ENCODE measurements at regions not wholly inside any gene's neighbourhood (a gene's known extent, or its start where the extent isn't known, plus 50 kb on each side); places are given as distances from the start of the nearest gene placed in this dataset.

GRCh38 chr15:98178861-98179260 lies 218.4 kb downstream of the ARRDC4 start:
- no peak overlapping the region for H3K4me3 ChIP-seq (ENCODE audit: low read depth, low read length)
- TF ChIP-seq CTCF (IDR thresholded peaks at IDR 0.05; ENCODE audit: insufficient read depth, low read depth, low read length, missing control alignments): no peak
- no peak for DNase-seq (ENCODE audit: low read depth)

- no peak overlapping the region for H3K4me3 ChIP-seq (ENCODE audit: low read depth, low read length)
- TF ChIP-seq CTCF (IDR thresholded peaks at IDR 0.05; ENCODE audit: insufficient read depth, low read depth, low read length, missing control alignments): no peak
- no peak for DNase-seq (ENCODE audit: low read depth)
These were observed 227.0 kb downstream of the ARRDC4 start for GRCh38 chr15:98187549-98187948.

GRCh38 chr15:98190914-98191313 lies 230.4 kb downstream of the ARRDC4 start:
- no peak for DNase-seq (ENCODE audit: low read depth)
- TF ChIP-seq CTCF (IDR thresholded peaks at IDR 0.05; ENCODE audit: insufficient read depth, low read depth, low read length, missing control alignments): no peak

GRCh38 chr15:98195796-98196195 lies 235.3 kb downstream of the ARRDC4 start:
- no peak for TF ChIP-seq CTCF (IDR thresholded peaks at IDR 0.05; ENCODE audit: insufficient read depth, low read depth, low read length, missing control alignments)
- DNase-seq (ENCODE audit: low read depth): no peak
- H3K4me3 ChIP-seq (ENCODE audit: low read depth, low read length): no peak overlapping the region

More at GRCh38 chr15:98190914-98191313, 230.4 kb downstream of the ARRDC4 start:
- H3K4me3 ChIP-seq (ENCODE audit: low read depth, low read length): no peak overlapping the region

- no peak for TF ChIP-seq CTCF (IDR thresholded peaks at IDR 0.05; ENCODE audit: insufficient read depth, low read depth, low read length, missing control alignments)
- no peak overlapping the region for H3K4me3 ChIP-seq (ENCODE audit: low read depth, low read length)
- DNase-seq (ENCODE audit: low read depth): no peak
These were observed 235.9 kb downstream of the ARRDC4 start for GRCh38 chr15:98196371-98196770.

- TF ChIP-seq CTCF (IDR thresholded peaks at IDR 0.05; ENCODE audit: insufficient read depth, low read depth, low read length, missing control alignments): no peak
- no peak overlapping the region for H3K4me3 ChIP-seq (ENCODE audit: low read depth, low read length)
- no peak for DNase-seq (ENCODE audit: low read depth)
These were observed 241.8 kb downstream of the ARRDC4 start for GRCh38 chr15:98202256-98202655.

GRCh38 chr15:98203872-98204660 lies 243.6 kb downstream of the ARRDC4 start:
- no peak overlapping the region for H3K4me3 ChIP-seq (ENCODE audit: low read depth, low read length)
- no peak for DNase-seq (ENCODE audit: low read depth)
- TF ChIP-seq CTCF (IDR thresholded peaks at IDR 0.05; ENCODE audit: insufficient read depth, low read depth, low read length, missing control alignments): no peak
